CD4-positive, alpha-beta T cell treated with Interleukin-4 for 4 hours (primary cell): ENCODE measurements at regions not wholly inside any gene's neighbourhood (a gene's known extent, or its start where the extent isn't known, plus 50 kb on each side); places are given as distances from the start of the nearest gene placed in this dataset.

Experiments used
- DNase-seq: peaks from one replicate; pipeline ENCODE4 v3.0.0-alpha.2; 2020

DNA sequence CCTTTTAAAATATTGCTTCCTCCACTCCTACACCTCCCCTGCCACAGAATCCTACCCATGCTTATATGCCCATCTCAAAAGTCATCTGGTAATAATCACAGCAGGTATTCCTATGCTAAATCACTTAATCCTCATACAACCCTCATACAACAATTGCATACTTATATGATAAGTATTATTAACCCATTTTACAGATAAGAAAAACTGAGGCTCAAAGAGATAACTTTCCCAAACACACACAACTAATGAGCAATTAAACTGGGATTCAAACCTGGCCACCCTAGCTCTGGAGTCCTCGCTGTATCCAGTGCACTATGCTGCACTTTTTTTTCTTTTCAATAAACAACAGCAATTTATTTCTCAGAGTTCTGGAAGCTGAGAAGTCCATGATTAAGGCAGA, 99.8 kb upstream of the TSPAN5 start:
- no peak for DNase-seq

GRCh38 chr4:98754736-98755135, 96.3 kb upstream of the TSPAN5 start:
- no peak for DNase-seq

DNA sequence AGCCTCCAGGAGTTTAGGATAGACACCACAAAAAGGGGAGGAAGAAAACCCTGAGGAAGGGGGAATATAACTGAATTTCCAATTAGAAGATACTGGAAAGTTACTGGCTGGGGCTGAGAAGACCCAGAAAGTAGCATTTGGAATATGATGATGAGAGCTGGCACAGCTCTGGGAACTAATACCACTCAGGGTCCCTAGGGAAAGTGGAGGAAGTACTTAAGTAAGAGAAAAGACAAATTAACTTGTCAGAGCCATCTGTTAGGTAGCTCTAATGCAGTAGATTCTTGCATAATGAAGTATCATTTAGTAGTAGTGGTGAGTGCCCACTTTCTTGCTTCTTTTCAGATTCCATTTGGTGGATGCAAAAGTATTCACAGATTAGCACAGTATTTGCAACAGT, 90.8 kb upstream of the TSPAN5 start:
- no peak for DNase-seq

GRCh38 chr4:98748609-98749008, 90.2 kb upstream of the TSPAN5 start:
- no peak for DNase-seq

- DNase-seq: no peak
Observed at GRCh38 chr4:98747393-98748091, 89.1 kb upstream of the TSPAN5 start.

DNA sequence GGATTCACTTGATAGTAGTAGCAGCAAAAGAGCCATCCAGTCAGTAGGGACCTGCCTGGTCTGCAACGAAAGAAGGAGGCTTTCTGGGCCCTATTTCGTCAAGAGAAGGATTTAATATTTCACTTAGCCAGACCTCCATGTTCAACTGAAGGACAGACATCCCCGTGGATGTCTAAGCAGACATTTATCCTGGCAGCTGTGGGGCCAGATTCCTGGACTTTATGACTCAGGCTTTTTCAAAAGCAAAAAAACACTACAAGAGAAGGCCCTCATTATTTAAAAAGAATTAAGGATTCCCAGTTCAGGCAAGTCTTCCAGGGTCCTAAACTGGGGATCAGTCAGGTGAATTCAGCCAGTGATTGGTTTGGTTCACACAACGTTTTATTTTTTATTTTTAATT, 88.5 kb upstream of the TSPAN5 start:
- DNase-seq: no peak

DNA sequence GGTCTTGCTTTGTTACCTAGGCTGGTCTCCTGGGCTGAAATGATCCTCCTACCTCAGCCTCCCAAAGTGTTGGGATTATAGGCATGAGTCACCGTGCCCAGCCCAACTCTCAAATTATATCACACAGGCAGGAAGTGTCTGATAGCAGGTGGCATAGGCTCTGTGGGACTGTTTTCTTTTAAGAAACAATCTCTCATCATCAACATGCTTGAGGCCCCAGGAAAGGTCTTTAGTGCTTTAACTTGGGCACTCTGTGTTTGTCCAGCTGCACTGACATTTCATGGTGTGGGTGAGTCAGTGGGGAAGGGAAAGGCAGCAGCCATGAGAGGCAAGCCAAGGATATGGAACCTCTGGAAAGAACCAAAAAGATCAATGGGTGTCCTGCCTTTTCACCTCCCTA, 88.1 kb upstream of the TSPAN5 start:
- DNase-seq: no peak

- DNase-seq: no peak
Observed at GRCh38 chr4:98745366-98745765, 87.0 kb upstream of the TSPAN5 start.

DNA sequence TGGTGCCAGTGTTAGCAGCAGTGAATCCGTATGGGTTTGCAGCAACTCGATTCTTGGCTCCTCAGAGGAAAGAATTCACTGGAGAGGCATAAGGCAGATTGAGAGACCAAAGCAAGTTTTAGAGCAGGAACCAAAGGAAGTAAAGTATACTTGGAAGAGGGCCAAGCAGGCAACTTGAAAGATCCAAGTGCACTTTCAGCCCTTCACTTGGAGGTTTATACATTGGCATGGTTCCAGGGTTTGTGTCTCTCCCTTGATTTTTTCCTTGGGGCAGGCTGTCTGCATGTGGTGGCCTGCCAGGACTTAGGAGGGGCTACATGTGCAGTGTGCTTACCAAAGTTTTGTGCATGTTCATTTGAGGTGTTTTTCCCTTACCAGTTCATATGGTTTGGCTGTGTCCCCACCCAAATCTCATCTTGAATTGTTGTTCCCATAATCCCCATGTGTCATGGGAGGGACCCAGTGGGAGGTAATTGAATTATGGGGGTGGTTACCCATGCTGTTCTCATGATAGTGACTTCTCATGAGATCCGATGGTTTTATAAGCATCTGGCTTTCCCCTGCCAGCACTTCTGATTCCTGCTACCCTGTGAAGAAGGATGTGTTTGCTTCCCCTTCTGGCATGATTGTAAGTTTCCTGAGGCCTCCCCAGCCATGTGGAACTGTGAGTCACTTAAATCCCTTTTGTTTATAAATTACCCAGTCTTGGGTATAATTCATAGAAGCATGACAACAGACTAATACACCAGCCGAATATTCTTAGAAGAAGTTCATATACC, 86.2 kb upstream of the TSPAN5 start:
- DNase-seq: no peak

GRCh38 chr4:98741952-98742351, 83.5 kb upstream of the TSPAN5 start:
- DNase-seq: no peak

DNA sequence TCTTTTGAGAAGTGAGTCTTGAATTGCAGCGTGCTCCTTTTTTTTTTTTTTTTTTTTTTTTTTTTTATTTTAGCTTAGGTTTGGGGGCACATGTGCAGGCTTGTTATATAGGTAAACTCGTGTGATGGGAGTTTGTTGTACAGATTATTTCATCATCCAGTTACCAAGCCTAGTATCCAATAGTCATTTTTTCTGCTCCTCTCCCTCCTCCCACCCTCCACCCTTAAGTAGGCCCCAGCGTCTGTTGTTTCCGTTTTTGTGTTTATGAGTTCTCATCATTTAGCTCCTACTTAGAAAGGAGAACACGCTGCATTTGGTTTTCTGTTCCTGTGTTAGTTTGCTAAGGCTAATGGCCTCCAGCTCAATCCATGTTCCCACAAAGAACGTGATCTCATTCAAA, 81.3 kb upstream of the TSPAN5 start:
- no peak for DNase-seq

DNA sequence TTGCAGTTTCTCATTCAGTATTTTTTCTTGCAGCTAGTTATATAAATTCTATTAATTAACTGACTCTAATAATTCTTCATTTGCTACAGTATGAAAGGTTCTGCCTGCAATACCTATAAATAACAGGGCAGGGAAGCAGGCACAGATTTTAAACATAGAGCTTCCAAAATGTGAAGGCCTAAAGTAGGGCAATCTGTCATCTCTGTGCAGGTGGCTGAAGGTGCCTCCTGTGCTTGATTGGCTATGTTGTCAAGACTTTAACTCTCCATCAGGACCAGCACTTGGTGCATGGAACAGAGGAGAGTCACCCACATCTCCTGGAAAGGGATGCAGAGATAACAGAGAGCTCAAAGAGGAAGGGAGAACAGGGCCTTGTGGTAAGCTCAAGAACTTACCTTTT, 75.2 kb upstream of the TSPAN5 start:
- no peak for DNase-seq

GRCh38 chr4:98728871-98729270, 70.5 kb upstream of the TSPAN5 start:
- no peak for DNase-seq

DNA sequence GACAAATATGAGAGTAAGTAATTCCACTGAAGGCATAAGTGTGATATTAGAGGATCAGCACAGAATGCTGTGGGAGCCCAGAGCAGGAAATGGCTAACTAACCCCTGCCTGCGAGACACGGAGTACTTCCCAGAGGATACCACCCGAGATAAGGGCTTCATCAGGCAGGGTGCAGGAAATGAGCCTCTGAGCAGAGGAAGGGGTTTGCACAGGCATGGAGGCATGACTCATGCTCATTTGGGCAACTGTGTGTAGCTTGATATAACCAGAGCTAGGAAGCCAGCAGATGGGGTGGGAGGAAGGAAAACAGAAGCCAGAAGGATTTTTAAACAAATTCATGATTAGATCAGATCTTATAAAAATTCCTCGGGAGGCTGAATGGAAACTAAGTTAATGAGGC, 70.0 kb upstream of the TSPAN5 start:
- DNase-seq: no peak

DNA sequence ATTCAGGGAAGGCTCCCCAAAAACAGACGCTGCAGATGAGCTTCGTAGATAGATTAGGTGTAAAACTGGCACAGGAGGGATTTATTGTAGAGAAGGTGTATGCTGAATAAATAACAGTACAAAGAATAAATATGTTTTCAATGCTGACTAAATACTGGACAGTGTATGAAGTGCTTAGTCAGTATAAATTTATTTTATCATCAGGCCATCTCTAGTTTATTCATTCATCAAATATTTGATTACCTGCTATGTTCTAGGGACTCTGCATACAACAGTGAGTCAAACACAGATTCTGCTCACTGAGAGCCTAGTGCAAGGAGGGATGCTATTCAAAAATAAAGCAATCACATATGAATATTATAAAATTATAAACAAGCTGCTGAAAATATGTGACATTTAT, 63.6 kb upstream of the TSPAN5 start:
- no peak for DNase-seq

DNA sequence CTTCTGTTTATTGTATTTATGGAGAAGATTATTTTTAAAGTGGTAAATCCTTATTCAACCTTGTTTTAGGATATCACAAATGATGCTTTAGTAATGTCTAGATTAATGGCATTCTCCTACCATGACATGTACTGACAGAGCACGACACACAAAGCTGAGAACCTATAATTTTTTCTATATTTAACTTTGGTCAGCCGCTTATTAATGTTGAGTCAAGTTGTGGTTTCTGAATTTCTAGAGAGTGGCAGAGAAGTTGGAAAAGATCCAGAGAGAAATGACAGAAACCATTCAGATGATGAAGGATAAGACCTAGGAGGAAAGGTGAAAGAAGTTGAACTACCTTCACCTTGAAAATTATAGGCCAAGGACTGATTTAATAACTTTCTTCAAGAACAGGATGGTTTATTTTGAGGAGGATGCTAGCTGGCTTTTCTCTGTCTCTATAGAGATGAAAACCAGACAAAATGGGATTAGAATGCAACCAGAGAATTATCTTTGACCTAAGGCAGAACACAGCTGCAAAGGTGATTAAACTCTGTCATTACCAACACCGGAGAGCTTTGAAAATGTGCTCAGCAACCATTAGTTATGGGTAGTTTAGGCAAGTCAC, 62.6 kb upstream of the TSPAN5 start:
- no peak for DNase-seq

GRCh38 chr4:98716796-98717195, 58.4 kb upstream of the TSPAN5 start:
- no peak for DNase-seq

GRCh38 chr4:98712607-98713006, 54.2 kb upstream of the TSPAN5 start:
- DNase-seq: no peak

DNA sequence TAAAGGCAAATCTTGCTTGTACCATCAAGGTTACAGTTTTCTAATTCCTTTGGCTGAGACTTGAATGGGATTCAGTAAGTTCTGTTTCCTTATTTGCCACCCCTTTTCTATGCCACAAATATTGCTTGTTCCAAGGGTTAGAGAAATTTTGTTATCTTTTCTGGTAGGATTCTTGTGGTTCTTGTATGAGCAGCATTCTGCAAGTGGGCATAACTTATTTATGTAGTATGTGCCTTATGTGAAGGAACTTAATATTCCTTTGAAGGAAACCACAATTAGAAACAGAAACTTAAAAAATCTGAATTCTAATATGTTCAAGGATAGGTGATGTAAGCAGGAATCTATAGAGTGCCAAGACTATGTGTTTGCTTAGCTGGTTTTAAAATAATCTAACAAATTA, 53.1 kb upstream of the TSPAN5 start:
- DNase-seq: no peak

- DNase-seq: no peak
Observed at GRCh38 chr4:98710831-98711230, 52.4 kb upstream of the TSPAN5 start.
